ENCODE measurements at regions not wholly inside any gene's neighbourhood (a gene's known extent, or its start where the extent isn't known, plus 50 kb on each side); places are given as distances from the start of the nearest gene placed in this dataset.

GRCh38 chr14:58947156-58947555 lies 241.3 kb upstream of the DAAM1 start:
- CTCF ChIA-PET (ENCODE audit: low intra/inter-chr PET ratio, low total read pairs): no interaction called here
- 12% methylated on average over 4 of the region's 4 CpGs for WGBS (ENCODE audit: low lambda C conversion rate)

More at GRCh38 chr14:58947156-58947555, 241.3 kb upstream of the DAAM1 start:
- ATAC-seq (no peak), FAIRE-seq (no peak), DNase-seq (ENCODE audit: low spot score) (no peak)
- H3K27me3 ChIP-seq (ENCODE audit: control insufficient read depth in 1 of 2, insufficient read depth in 2 of 2, low read length in 2 of 2): no peaks in the 10 kb centered on the region
- H3K4me2 ChIP-seq (ENCODE audit: low read depth, low read length): no peak overlapping the region
- intact Hi-C loops (cut with micrococcal nuclease; ENCODE audit: unreplicated experiment): no loop called here
- H3K9ac ChIP-seq (ENCODE audit: insufficient read depth, low read depth, low read length): no peak overlapping the region
- POLR2A ChIA-PET: no interaction called here
- no peaks in the 10 kb centered on the region for H4K20me1 ChIP-seq (ENCODE audit: insufficient read depth, low read length)
- H3K4me1 ChIP-seq (ENCODE audit: insufficient read depth, low read length): no peaks in the 10 kb centered on the region
- H2AFZ ChIP-seq (ENCODE audit: low read length): no peak overlapping the region
- H3K9me3 ChIP-seq (ENCODE audit: low read length): no peaks in the 10 kb centered on the region
- TF ChIP-seq ZNF354B (CRISPR knock-in tag; IDR thresholded peaks at IDR 0.05) (no peak), SP2 (CRISPR knock-in tag; IDR thresholded peaks at IDR 0.05) (no peak), PITX1 (CRISPR knock-in tag; IDR thresholded peaks at IDR 0.05) (no peak), ZNF576 (CRISPR knock-in tag; IDR thresholded peaks at IDR 0.05) (no peak), NAIF1 (CRISPR knock-in tag; IDR thresholded peaks at IDR 0.05; ENCODE audit: borderline replicate concordance) (no peak), GPN1 (CRISPR knock-in tag; IDR thresholded peaks at IDR 0.05; ENCODE audit: borderline replicate concordance) (no peak), ZFP36L2 (CRISPR knock-in tag; IDR thresholded peaks at IDR 0.05) (no peak), ZNF501 (CRISPR knock-in tag; IDR thresholded peaks at IDR 0.05) (no peak), ZNF275 (CRISPR knock-in tag; IDR thresholded peaks at IDR 0.05; ENCODE audit: borderline replicate concordance) (no peak), ZMYM2 (CRISPR knock-in tag; IDR thresholded peaks at IDR 0.05) (no peak), ZNF512 (CRISPR knock-in tag; IDR thresholded peaks at IDR 0.05) (no peak), GPBP1L1 (CRISPR knock-in tag; IDR thresholded peaks at IDR 0.05) (no peak), DMAP1 (CRISPR knock-in tag; IDR thresholded peaks at IDR 0.05) (no peak), SMARCC2 (IDR thresholded peaks at IDR 0.05) (no peak), BORCS8-MEF2B (CRISPR knock-in tag; IDR thresholded peaks at IDR 0.05) (no peak), ZFP62 (CRISPR knock-in tag; IDR thresholded peaks at IDR 0.05) (no peak), ZBTB34 (CRISPR knock-in tag; IDR thresholded peaks at IDR 0.05) (no peak)
- BruUV-seq (replicated peaks): no TSS peak
- no peaks in the 10 kb centered on the region for H3K36me3 ChIP-seq (replicated peaks in 1 of 2; ENCODE audit: control insufficient read depth in 1 of 2, insufficient read depth in 2 of 2, low read length in 2 of 2)
- H3K79me2 ChIP-seq (ENCODE audit: insufficient read depth, low read length): no peaks in the 10 kb centered on the region
- no peak overlapping the region for H3K27ac ChIP-seq (ENCODE audit: extremely low read length, insufficient read depth, low read length)
- no peak overlapping the region for H3K4me3 ChIP-seq (replicated peaks in 1 of 3; ENCODE audit: insufficient read depth in 1 of 3, low read depth in 2 of 3, low read length in 3 of 3)
- in situ Hi-C loops (cut with HindIII; ENCODE audit: extremely low pct_ligation_motif_present, low pct_unique_long_range_greater_than_20kb): no loop called here

All from HepG2 (cell line).